ENCODE measurements at regions not wholly inside any gene's neighbourhood (a gene's known extent, or its start where the extent isn't known, plus 50 kb on each side); places are given as distances from the start of the nearest gene placed in this dataset.

DNA sequence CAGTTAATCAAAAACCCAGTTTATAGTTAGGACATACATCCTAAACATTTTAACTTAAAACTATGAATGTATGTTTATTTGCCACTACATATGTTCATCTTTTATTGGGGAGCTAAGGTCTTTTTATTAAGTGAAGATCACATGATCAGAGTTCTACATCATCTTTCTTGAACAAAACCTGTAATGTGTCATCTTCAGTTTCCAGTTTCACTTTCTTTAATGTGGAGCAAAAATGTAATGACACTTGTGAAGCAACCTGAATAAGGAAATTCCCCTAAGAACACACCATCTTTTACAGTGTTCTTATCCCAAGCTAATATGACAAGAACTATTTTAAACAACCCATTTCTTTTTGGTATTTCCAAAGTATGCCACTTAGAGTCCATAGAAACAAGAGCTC lies 166.7 kb upstream of the BET1 start:
- TF ChIP-seq CTCF (conservative IDR thresholded peaks at IDR 0.05 in 1 of 2, IDR thresholded peaks at IDR 0.05 in 1 of 2; ENCODE audit: low read depth in 1 of 2, low read length in 2 of 2) (no peak), EZH2 (IDR thresholded peaks at IDR 0.05; ENCODE audit: low read length, missing control alignments) (no peak)
- no peak overlapping the region for H3K9ac ChIP-seq (ENCODE audit: insufficient read depth, low read length)
- DNase-seq (ENCODE audit: low read depth in 2 of 2): no peak
- H3K36me3 ChIP-seq (ENCODE audit: control insufficient read depth, insufficient read depth, low read length): no peaks in the 10 kb centered on the region
- H3K27ac ChIP-seq (ENCODE audit: insufficient read depth, low read length): no peak overlapping the region
- H4K20me1 ChIP-seq (ENCODE audit: control insufficient read depth, extremely low read depth, insufficient read depth, low read length): no peaks in the 10 kb centered on the region
- no peak overlapping the region for H3K4me3 ChIP-seq (replicated peaks in 1 of 4; ENCODE audit: control extremely low read depth in 1 of 4, insufficient read depth in 1 of 4, low read depth in 3 of 4, low read length in 4 of 4)
- H3K4me2 ChIP-seq (ENCODE audit: extremely low read depth, insufficient read depth, low read length): no peak overlapping the region
- no peaks in the 10 kb centered on the region for H3K79me2 ChIP-seq (ENCODE audit: control insufficient read depth, insufficient read depth, low read length)
- no peak overlapping the region for H2AFZ ChIP-seq (ENCODE audit: low read length)
- no peaks in the 10 kb centered on the region for H3K9me3 ChIP-seq (ENCODE audit: control insufficient read depth, insufficient read depth, low read depth, low read length)
- no peaks in the 10 kb centered on the region for H3K4me1 ChIP-seq (ENCODE audit: control insufficient read depth, extremely low read depth, insufficient read depth, low read length)
- H3K27me3 ChIP-seq (ENCODE audit: control insufficient read depth, insufficient read depth, low read length): no peaks in the 10 kb centered on the region

DNA sequence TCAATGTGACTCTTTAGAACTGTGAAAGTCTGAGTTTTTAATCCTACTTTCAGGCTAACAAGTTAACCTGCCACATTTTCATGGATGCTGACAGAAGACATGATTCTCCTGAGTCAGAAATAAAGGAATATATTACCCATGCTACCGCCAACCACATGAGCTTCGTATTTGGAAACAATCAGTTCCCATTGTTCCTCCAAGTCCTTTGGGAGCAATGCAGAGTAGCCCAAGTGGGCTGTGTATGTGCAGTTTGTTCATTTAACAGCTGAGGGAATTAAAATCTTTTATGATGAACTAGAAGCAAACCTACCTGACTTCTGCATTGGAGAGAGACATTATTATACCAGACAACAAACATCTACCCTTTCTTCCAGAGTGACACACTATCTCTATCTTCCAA lies 169.3 kb upstream of the BET1 start:
- TF ChIP-seq EZH2 (IDR thresholded peaks at IDR 0.05; ENCODE audit: low read length, missing control alignments) (no peak), CTCF (conservative IDR thresholded peaks at IDR 0.05 in 1 of 2, IDR thresholded peaks at IDR 0.05 in 1 of 2; ENCODE audit: low read depth in 1 of 2, low read length in 2 of 2) (no peak)

DNA sequence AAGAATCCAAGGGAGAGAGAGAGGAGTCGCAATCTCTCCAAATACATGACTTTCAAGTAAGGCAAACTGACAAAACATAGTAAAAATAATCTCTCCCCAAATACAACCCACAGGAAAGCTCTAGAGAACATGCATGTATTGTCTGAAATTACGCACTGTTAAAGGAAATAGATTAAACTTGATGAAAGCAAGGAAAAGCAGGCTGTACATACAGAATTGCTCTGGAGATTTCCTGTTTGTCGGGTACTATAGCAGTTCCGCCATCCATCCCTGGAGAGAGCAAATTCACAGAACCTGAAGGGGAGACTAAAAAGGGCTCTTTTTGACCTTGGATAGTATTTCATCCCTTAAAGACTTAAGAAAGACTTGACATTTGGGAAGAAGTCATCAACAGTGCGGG lies 170.2 kb upstream of the BET1 start:
- Histone ChIP-seq H3K27me3 (ENCODE audit: control insufficient read depth, insufficient read depth, low read length) (no peaks in the 10 kb centered on the region), H3K27ac (ENCODE audit: insufficient read depth, low read length) (no peak overlapping the region), H3K4me2 (ENCODE audit: extremely low read depth, insufficient read depth, low read length) (no peak overlapping the region), H3K36me3 (ENCODE audit: control insufficient read depth, insufficient read depth, low read length) (no peaks in the 10 kb centered on the region), H3K79me2 (ENCODE audit: control insufficient read depth, insufficient read depth, low read length) (no peaks in the 10 kb centered on the region), H3K9me3 (ENCODE audit: control insufficient read depth, insufficient read depth, low read depth, low read length) (no peaks in the 10 kb centered on the region), H3K9ac (ENCODE audit: insufficient read depth, low read length) (no peak overlapping the region), H3K4me3 (replicated peaks in 1 of 4; ENCODE audit: control extremely low read depth in 1 of 4, insufficient read depth in 1 of 4, low read depth in 3 of 4, low read length in 4 of 4) (no peak overlapping the region), H4K20me1 (ENCODE audit: control insufficient read depth, extremely low read depth, insufficient read depth, low read length) (no peaks in the 10 kb centered on the region), H2AFZ (ENCODE audit: low read length) (no peak overlapping the region), H3K4me1 (ENCODE audit: control insufficient read depth, extremely low read depth, insufficient read depth, low read length) (no peaks in the 10 kb centered on the region)
- DNase-seq (ENCODE audit: low read depth in 2 of 2): no peak
- no peak for TF ChIP-seq EZH2 (IDR thresholded peaks at IDR 0.05; ENCODE audit: low read length, missing control alignments)
- TF ChIP-seq CTCF (conservative IDR thresholded peaks at IDR 0.05 in 1 of 2, IDR thresholded peaks at IDR 0.05 in 1 of 2; ENCODE audit: low read depth in 1 of 2, low read length in 2 of 2): no peak

More for the DNA sequence above, 169.3 kb upstream of the BET1 start:
- H3K9ac ChIP-seq (ENCODE audit: insufficient read depth, low read length): no peak overlapping the region
- H3K79me2 ChIP-seq (ENCODE audit: control insufficient read depth, insufficient read depth, low read length): no peaks in the 10 kb centered on the region
- H3K36me3 ChIP-seq (ENCODE audit: control insufficient read depth, insufficient read depth, low read length): no peaks in the 10 kb centered on the region
- H3K4me2 ChIP-seq (ENCODE audit: extremely low read depth, insufficient read depth, low read length): no peak overlapping the region
- H3K9me3 ChIP-seq (ENCODE audit: control insufficient read depth, insufficient read depth, low read depth, low read length): no peaks in the 10 kb centered on the region
- no peak overlapping the region for H3K27ac ChIP-seq (ENCODE audit: insufficient read depth, low read length)
- H3K27me3 ChIP-seq (ENCODE audit: control insufficient read depth, insufficient read depth, low read length): no peaks in the 10 kb centered on the region
- no peak overlapping the region for H2AFZ ChIP-seq (ENCODE audit: low read length)
- H4K20me1 ChIP-seq (ENCODE audit: control insufficient read depth, extremely low read depth, insufficient read depth, low read length): no peaks in the 10 kb centered on the region
- DNase-seq (ENCODE audit: low read depth in 2 of 2): no peak
- H3K4me1 ChIP-seq (ENCODE audit: control insufficient read depth, extremely low read depth, insufficient read depth, low read length): no peaks in the 10 kb centered on the region
- no peak overlapping the region for H3K4me3 ChIP-seq (replicated peaks in 1 of 4; ENCODE audit: control extremely low read depth in 1 of 4, insufficient read depth in 1 of 4, low read depth in 3 of 4, low read length in 4 of 4)
